ENCODE measurements at regions not wholly inside any gene's neighbourhood (a gene's known extent, or its start where the extent isn't known, plus 50 kb on each side); places are given as distances from the start of the nearest gene placed in this dataset.

DNA sequence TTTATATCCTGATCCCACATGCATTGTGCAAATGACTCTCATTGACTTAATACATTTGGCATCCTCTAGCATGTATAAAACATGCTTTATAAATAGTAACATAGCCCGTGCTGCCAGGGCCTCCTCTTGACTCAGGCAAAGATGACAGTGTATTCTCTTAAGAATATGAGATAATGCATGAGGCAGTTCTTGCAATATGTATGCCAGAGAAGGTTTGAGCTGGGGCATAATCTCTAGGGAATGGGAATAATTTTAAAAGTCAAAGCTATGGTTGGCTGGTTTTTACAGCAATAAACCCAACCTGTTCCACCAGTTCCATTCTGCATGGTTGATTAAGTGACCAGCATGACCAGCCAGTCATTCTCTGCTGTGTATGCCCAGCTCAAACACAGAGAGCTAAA lies 179.0 kb upstream of the PFN2 start:
- TF ChIP-seq, protein P1, sequence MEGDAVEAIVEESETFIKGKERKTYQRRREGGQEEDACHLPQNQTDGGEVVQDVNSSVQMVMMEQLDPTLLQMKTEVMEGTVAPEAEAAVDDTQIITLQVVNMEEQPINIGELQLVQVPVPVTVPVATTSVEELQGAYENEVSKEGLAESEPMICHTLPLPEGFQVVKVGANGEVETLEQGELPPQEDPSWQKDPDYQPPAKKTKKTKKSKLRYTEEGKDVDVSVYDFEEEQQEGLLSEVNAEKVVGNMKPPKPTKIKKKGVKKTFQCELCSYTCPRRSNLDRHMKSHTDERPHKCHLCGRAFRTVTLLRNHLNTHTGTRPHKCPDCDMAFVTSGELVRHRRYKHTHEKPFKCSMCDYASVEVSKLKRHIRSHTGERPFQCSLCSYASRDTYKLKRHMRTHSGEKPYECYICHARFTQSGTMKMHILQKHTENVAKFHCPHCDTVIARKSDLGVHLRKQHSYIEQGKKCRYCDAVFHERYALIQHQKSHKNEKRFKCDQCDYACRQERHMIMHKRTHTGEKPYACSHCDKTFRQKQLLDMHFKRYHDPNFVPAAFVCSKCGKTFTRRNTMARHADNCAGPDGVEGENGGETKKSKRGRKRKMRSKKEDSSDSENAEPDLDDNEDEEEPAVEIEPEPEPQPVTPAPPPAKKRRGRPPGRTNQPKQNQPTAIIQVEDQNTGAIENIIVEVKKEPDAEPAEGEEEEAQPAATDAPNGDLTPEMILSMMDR (IDR thresholded peaks at IDR 0.05), result no peak
- TF ChIP-seq RAD21 (conservative IDR thresholded peaks at IDR 0.05 in 1 of 2, IDR thresholded peaks at IDR 0.05 in 1 of 2) (no peak), KDM1A (IDR thresholded peaks at IDR 0.05; ENCODE audit: low read depth) (no peak), MAFK (IDR thresholded peaks at IDR 0.05; ENCODE audit: partially characterized antibody) (no peak), POLR2A (IDR thresholded peaks at IDR 0.05; ENCODE audit: low read length) (no peak)
- TF ChIP-seq, protein P2, sequence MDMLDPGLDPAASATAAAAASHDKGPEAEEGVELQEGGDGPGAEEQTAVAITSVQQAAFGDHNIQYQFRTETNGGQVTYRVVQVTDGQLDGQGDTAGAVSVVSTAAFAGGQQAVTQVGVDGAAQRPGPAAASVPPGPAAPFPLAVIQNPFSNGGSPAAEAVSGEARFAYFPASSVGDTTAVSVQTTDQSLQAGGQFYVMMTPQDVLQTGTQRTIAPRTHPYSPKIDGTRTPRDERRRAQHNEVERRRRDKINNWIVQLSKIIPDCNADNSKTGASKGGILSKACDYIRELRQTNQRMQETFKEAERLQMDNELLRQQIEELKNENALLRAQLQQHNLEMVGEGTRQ (IDR thresholded peaks at IDR 0.05), result no peak

Data from A549 (cell line).